ENCODE measurements at regions not wholly inside any gene's neighbourhood (a gene's known extent, or its start where the extent isn't known, plus 50 kb on each side); places are given as distances from the start of the nearest gene placed in this dataset.

- TF ChIP-seq, protein P1, sequence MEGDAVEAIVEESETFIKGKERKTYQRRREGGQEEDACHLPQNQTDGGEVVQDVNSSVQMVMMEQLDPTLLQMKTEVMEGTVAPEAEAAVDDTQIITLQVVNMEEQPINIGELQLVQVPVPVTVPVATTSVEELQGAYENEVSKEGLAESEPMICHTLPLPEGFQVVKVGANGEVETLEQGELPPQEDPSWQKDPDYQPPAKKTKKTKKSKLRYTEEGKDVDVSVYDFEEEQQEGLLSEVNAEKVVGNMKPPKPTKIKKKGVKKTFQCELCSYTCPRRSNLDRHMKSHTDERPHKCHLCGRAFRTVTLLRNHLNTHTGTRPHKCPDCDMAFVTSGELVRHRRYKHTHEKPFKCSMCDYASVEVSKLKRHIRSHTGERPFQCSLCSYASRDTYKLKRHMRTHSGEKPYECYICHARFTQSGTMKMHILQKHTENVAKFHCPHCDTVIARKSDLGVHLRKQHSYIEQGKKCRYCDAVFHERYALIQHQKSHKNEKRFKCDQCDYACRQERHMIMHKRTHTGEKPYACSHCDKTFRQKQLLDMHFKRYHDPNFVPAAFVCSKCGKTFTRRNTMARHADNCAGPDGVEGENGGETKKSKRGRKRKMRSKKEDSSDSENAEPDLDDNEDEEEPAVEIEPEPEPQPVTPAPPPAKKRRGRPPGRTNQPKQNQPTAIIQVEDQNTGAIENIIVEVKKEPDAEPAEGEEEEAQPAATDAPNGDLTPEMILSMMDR (IDR thresholded peaks at IDR 0.05) = no peak
- TF ChIP-seq POLR2A (IDR thresholded peaks at IDR 0.05) = no peak
Observed at GRCh38 chr5:14082973-14083372, 60.2 kb upstream of the TRIO start.

Data from thyroid gland (tissue), 4 donors.